ENCODE measurements at regions not wholly inside any gene's neighbourhood (a gene's known extent, or its start where the extent isn't known, plus 50 kb on each side); places are given as distances from the start of the nearest gene placed in this dataset.
"Not testable (repeated sequence)": the region's sequence is repeated elsewhere in the genome, so short reads cannot be mapped to it uniquely, and the experiment has no call there.

GRCh38 chrX:35351795-35352483 lies 409.3 kb downstream of the FAM47B start:
- Mint-ChIP-seq H3K4me1 (no peaks in the 10 kb centered on the region), H3K27me3 (no peaks in the 10 kb centered on the region), H3K9me3 (ENCODE audit: low read depth) (peaks cover 7% of the 10 kb centered on the region), H3K36me3 (no peaks in the 10 kb centered on the region), H3K27ac (no peak overlapping the region), H3K4me3 (no peak overlapping the region)
- DNase-seq (no peak), ATAC-seq (no peak)
- CTCF ChIA-PET: no interaction called here

- Mint-ChIP-seq H3K4me3 (no peak overlapping the region), H3K9me3 (ENCODE audit: low read depth) (peaks cover 3% of the 10 kb centered on the region), H3K4me1 (no peaks in the 10 kb centered on the region), H3K27ac (no peak overlapping the region), H3K27me3 (no peaks in the 10 kb centered on the region), H3K36me3 (no peaks in the 10 kb centered on the region)
- ATAC-seq (no peak), DNase-seq (no peak)
- CTCF ChIA-PET: no interaction called here
Observed at GRCh38 chrX:35357656-35358055, 415.1 kb downstream of the FAM47B start.

GRCh38 chrX:35362866-35363265 lies 420.3 kb downstream of the FAM47B start:
- CTCF ChIA-PET: no interaction called here
- no peaks in the 10 kb centered on the region for H3K27me3 Mint-ChIP-seq
- no peaks in the 10 kb centered on the region for H3K36me3 Mint-ChIP-seq
- no peak overlapping the region for H3K4me3 Mint-ChIP-seq
- ATAC-seq (no peak), DNase-seq (no peak)
- H3K9me3 Mint-ChIP-seq (ENCODE audit: low read depth): no peaks in the 10 kb centered on the region
- no peaks in the 10 kb centered on the region for H3K4me1 Mint-ChIP-seq
- no peak overlapping the region for H3K27ac Mint-ChIP-seq

DNA sequence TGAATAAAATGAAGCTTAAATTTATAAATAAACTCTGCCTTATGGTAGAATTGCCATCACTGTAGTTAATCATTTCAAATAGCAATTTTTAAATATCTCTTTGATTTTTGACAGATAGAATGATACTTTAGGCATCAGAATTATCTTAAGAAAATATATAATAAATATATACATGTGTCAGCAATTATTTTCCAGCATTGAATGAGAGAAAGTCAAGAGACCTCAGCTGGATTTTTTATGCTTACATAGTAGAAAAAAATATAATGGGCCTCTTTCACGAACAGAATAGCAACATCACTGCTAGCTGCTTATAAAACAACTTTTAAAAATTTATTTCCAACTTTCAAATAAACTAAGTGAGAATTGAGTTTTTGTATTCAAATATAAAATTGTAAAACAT lies 424.0 kb upstream of the MAGEB16 start:
- ATAC-seq (no peak), DNase-seq (no peak)
- no peaks in the 10 kb centered on the region for H3K9me3 Mint-ChIP-seq (ENCODE audit: low read depth)
- H3K4me3 Mint-ChIP-seq: no peak overlapping the region
- H3K36me3 Mint-ChIP-seq: no peaks in the 10 kb centered on the region
- CTCF ChIA-PET: no interaction called here
- no peaks in the 10 kb centered on the region for H3K4me1 Mint-ChIP-seq
- H3K27me3 Mint-ChIP-seq: no peaks in the 10 kb centered on the region
- no peak overlapping the region for H3K27ac Mint-ChIP-seq

- H3K9me3 Mint-ChIP-seq (ENCODE audit: low read depth): no peaks in the 10 kb centered on the region
- no peaks in the 10 kb centered on the region for H3K36me3 Mint-ChIP-seq
- H3K4me3 Mint-ChIP-seq: no peak overlapping the region
- no peak for ATAC-seq
- no peaks in the 10 kb centered on the region for H3K27me3 Mint-ChIP-seq
- H3K27ac Mint-ChIP-seq: no peak overlapping the region
- no peaks in the 10 kb centered on the region for H3K4me1 Mint-ChIP-seq
- CTCF ChIA-PET: no interaction called here
- DNase-seq: no peak
Observed at GRCh38 chrX:35380808-35381700, 417.1 kb upstream of the MAGEB16 start.

GRCh38 chrX:35381709-35382108 lies 416.4 kb upstream of the MAGEB16 start:
- H3K27ac Mint-ChIP-seq; ATAC-seq; H3K36me3 Mint-ChIP-seq; CTCF ChIA-PET; H3K27me3 Mint-ChIP-seq; H3K4me1 Mint-ChIP-seq; H3K9me3 Mint-ChIP-seq (ENCODE audit: low read depth); H3K4me3 Mint-ChIP-seq; DNase-seq: not testable (repeated sequence)

GRCh38 chrX:35382966-35383365 lies 415.2 kb upstream of the MAGEB16 start:
- CTCF ChIA-PET: no interaction called here
- no peak for DNase-seq
- Mint-ChIP-seq H3K4me1 (no peaks in the 10 kb centered on the region), H3K27me3 (no peaks in the 10 kb centered on the region), H3K9me3 (ENCODE audit: low read depth) (no peaks in the 10 kb centered on the region), H3K36me3 (no peaks in the 10 kb centered on the region), H3K4me3 (no peak overlapping the region), H3K27ac (no peak overlapping the region)
- ATAC-seq: no peak

- Mint-ChIP-seq H3K36me3 (no peaks in the 10 kb centered on the region), H3K9me3 (ENCODE audit: low read depth) (peaks cover 2% of the 10 kb centered on the region), H3K27me3 (no peaks in the 10 kb centered on the region), H3K27ac (no peak overlapping the region), H3K4me1 (no peaks in the 10 kb centered on the region), H3K4me3 (no peak overlapping the region)
- CTCF ChIA-PET: no interaction called here
- ATAC-seq: no peak
- no peak for DNase-seq
Observed at GRCh38 chrX:35392232-35392631, 405.9 kb upstream of the MAGEB16 start.

- Mint-ChIP-seq H3K9me3 (ENCODE audit: low read depth) (peaks cover 2% of the 10 kb centered on the region), H3K27me3 (no peaks in the 10 kb centered on the region), H3K4me3 (no peak overlapping the region), H3K27ac (no peak overlapping the region), H3K36me3 (no peaks in the 10 kb centered on the region), H3K4me1 (no peaks in the 10 kb centered on the region)
- CTCF ChIA-PET: no interaction called here
- DNase-seq: no peak
- no peak for ATAC-seq
Observed at GRCh38 chrX:35406386-35406785, 391.8 kb upstream of the MAGEB16 start.

GRCh38 chrX:35416782-35417181 lies 381.4 kb upstream of the MAGEB16 start:
- CTCF ChIA-PET: no interaction called here
- H3K36me3 Mint-ChIP-seq: no peaks in the 10 kb centered on the region
- no peak overlapping the region for H3K4me3 Mint-ChIP-seq
- no peaks in the 10 kb centered on the region for H3K4me1 Mint-ChIP-seq
- ATAC-seq (no peak), DNase-seq (no peak)
- H3K9me3 Mint-ChIP-seq (ENCODE audit: low read depth): peaks cover 3% of the 10 kb centered on the region
- no peaks in the 10 kb centered on the region for H3K27me3 Mint-ChIP-seq
- H3K27ac Mint-ChIP-seq: no peak overlapping the region

DNA sequence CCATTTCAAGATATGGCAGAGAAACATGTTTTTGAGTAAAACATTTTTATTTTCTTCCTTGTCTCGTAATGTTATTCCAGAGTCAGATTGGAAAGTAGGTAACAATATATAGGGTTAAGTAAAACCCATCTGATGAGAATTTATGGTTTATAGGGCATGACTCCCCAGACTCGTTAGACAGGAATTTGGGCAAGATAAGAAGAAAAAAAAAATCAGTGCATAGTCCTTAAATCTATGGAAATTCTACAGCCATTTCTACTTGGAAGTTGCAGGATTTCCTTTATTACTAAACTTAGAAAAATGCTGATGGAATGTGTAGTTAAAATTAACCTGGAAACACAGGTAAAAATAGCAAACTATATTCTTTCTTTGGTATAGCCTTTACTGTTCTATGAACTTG lies 366.1 kb upstream of the MAGEB16 start:
- H3K36me3 Mint-ChIP-seq: no peaks in the 10 kb centered on the region
- H3K27me3 Mint-ChIP-seq: no peaks in the 10 kb centered on the region
- peaks cover 2% of the 10 kb centered on the region for H3K9me3 Mint-ChIP-seq (ENCODE audit: low read depth)
- DNase-seq (no peak), ATAC-seq (no peak)
- no peak overlapping the region for H3K27ac Mint-ChIP-seq
- no peak overlapping the region for H3K4me3 Mint-ChIP-seq
- H3K4me1 Mint-ChIP-seq: no peaks in the 10 kb centered on the region
- CTCF ChIA-PET: no interaction called here

- ATAC-seq (no peak), DNase-seq (no peak)
- Mint-ChIP-seq H3K9me3 (ENCODE audit: low read depth) (peaks cover under 1% of the 10 kb centered on the region), H3K27me3 (no peaks in the 10 kb centered on the region), H3K4me1 (no peaks in the 10 kb centered on the region), H3K4me3 (no peak overlapping the region), H3K27ac (no peak overlapping the region), H3K36me3 (no peaks in the 10 kb centered on the region)
- CTCF ChIA-PET: no interaction called here
Observed at GRCh38 chrX:35439034-35439660, 359.0 kb upstream of the MAGEB16 start.

DNA sequence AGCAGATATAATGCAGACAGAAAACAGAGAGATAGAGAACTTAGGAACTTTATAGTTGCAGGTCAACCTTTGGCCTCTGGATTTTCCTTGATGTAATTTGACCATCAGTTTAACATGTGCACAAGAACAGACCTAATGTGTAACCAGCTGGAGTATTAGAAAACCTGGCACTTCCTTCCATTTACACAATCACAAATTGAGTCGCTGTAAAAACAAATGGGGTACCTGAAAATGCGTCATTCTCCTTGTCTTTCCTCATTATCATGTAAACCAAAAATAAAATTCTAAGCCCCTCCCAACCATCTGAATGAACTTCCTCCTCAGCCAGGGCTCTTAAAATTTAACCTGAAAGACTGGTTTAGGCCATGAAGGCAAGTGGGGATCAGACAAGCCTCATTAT lies 358.4 kb upstream of the MAGEB16 start:
- H3K27ac Mint-ChIP-seq: no peak overlapping the region
- no peak for ATAC-seq

GRCh38 chrX:35442421-35442820 lies 355.7 kb upstream of the MAGEB16 start:
- Mint-ChIP-seq H3K4me1 (no peaks in the 10 kb centered on the region), H3K9me3 (ENCODE audit: low read depth) (peaks cover 2% of the 10 kb centered on the region), H3K27ac (no peak overlapping the region), H3K36me3 (no peaks in the 10 kb centered on the region), H3K27me3 (no peaks in the 10 kb centered on the region), H3K4me3 (no peak overlapping the region)
- CTCF ChIA-PET: no interaction called here
- no peak for ATAC-seq
- DNase-seq: no peak

More for the DNA sequence above, 358.4 kb upstream of the MAGEB16 start:
- CTCF ChIA-PET: no interaction called here
- Mint-ChIP-seq H3K9me3 (ENCODE audit: low read depth) (peaks cover 2% of the 10 kb centered on the region), H3K4me1 (no peaks in the 10 kb centered on the region), H3K36me3 (no peaks in the 10 kb centered on the region), H3K4me3 (no peak overlapping the region), H3K27me3 (no peaks in the 10 kb centered on the region)
- DNase-seq: no peak

Data from activated CD8-positive, alpha-beta memory T cell treated with anti-CD3 and anti-CD28 coated beads, Interleukin-2, amount 10 ng/mL, durations not matched to agents 7 days and 5 days (primary cell).